SK-N-MC (cell line): ENCODE measurements at regions not wholly inside any gene's neighbourhood (a gene's known extent, or its start where the extent isn't known, plus 50 kb on each side); places are given as distances from the start of the nearest gene placed in this dataset.
A peak's percentile ranks its signal among the peaks of the same experiment; 100 is the strongest.

Source experiments
- DNase-seq: peaks from one replicate; pipeline ENCODE4 v3.0.0-alpha.2; 2011; ENCODE audit warnings: low read depth, low spot score
- H3K27ac ChIP-seq: fragments of 200-600 bp; sonication (generic); 2 replicates; pipeline ENCODE4 v1.5.1; 2016; ENCODE audit warnings: mixed run types
- H3K36me3 ChIP-seq: fragments of 200-600 bp; sonication (generic); 2 replicates; pipeline ENCODE4 v1.6.1; 2017; ENCODE audit warnings: antibody characterized with exemption, low read length, mixed read lengths; ENCODE audit not compliant: insufficient read depth
- H3K4me3 ChIP-seq: fragments of 200-600 bp; sonication (generic); 2 replicates; pipeline ENCODE4 v1.5.1; 2016
- H3K9ac ChIP-seq: fragments of 200-600 bp; sonication (generic); 2 replicates; pipeline ENCODE4 v1.8.0; 2017; ENCODE audit warnings: mixed run types, mixed read lengths; ENCODE audit not compliant: insufficient read length
- H3K9me3 ChIP-seq: fragments of 200-600 bp; sonication (generic); 2 replicates; pipeline ENCODE4 v1.6.1; 2017; ENCODE audit warnings: low read depth, mild to moderate bottlenecking, antibody characterized with exemption, low read length, moderate library complexity, mixed read lengths
- EZH2 ChIP-seq: fragments of 200-600 bp; sonication (generic); IDR thresholded peaks from one replicate; pipeline ENCODE4 v1.6.1; 2017; ENCODE audit warnings: antibody characterized with exemption
- FOXP2 ChIP-seq: optimal IDR thresholded peaks from 2 replicates; pipeline ENCODE3; 2011; ENCODE audit warnings: mild to moderate bottlenecking, moderate library complexity; ENCODE audit not compliant: insufficient read depth; ENCODE audit errors: extremely low read length, control extremely low read depth
- POLR2AphosphoS5 ChIP-seq: IDR thresholded peaks from 2 replicates; pipeline ENCODE4 v1.6.1; 2012; ENCODE audit warnings: mild to moderate bottlenecking, low read depth, low read length, borderline replicate concordance

DNA sequence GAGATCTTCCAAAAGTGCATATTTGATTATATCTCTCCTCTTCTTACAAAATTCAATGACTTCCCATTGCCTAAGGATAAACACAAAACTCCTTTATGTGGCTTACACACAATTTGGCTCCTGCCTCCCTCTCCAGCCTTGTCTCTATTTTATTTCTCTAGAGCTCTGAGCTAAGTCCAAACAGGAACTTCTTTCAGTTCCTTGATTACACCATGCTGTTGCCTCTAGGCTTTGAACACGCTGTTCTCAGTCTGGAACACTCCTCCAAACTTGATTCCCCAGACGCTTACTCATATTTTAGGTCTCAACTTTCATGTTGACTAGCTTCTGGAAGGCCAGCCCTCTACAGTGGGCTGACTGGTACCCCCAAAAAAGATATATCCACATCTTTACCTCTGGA, 258.5 kb downstream of the COG6 start:
- 0 out of 2 replicates have a peak overlapping the region, but pooled peaks have one; percentile 27 for H3K27ac ChIP-seq
- TF ChIP-seq POLR2AphosphoS5 (no peak), EZH2 (no peak), FOXP2 (no peak)
- H3K9me3 ChIP-seq: no peaks in the 10 kb centered on the region
- no peaks in the 10 kb centered on the region for H3K36me3 ChIP-seq
- no peak for DNase-seq
- no peak overlapping the region for H3K4me3 ChIP-seq
- H3K9ac ChIP-seq: no peak overlapping the region

DNA sequence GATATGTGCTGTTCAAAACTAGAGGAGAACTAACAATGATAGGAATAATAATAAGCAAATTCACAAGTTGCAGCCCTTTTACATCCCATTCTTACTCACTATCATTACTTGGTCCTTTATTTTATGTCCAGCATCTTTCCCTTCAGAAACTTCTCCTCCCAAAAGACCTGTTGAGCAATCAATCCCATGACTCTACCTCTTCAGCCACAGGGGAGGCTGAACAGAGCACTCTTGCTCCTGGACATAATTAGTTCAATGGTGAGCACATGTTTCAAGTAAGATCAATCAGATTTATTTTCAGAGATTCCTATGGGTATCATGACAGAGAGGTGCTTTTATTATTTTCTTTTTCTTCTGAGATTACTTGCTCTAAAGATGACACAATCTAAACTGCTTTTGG, 260.0 kb downstream of the COG6 start:
- no peak overlapping the region for H3K4me3 ChIP-seq
- TF ChIP-seq EZH2: no peak
- TF ChIP-seq FOXP2: no peak
- no peak for TF ChIP-seq POLR2AphosphoS5
- no peaks in the 10 kb centered on the region for H3K9me3 ChIP-seq
- H3K9ac ChIP-seq: no peak overlapping the region
- DNase-seq: no peak
- no peaks in the 10 kb centered on the region for H3K36me3 ChIP-seq
- no peak overlapping the region for H3K27ac ChIP-seq

DNA sequence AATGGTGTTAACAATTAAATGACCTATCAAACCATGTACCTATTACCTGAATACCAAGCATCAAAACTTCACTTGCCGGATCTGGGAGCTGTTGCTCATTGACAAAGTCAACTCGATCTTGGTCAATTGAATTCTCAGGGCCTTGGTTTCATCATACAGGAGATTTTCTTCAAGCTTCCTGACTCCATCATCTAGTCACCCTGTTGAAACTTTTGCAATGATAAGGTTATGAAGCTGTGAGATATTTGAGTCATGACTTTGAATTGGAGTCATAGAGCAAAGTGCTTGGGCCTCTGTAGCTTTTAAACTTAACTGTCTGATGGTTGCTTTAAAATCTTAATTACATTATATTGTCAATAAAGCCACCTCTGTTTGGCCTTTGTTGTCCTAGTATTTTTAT, 260.9 kb downstream of the COG6 start:
- no peak for DNase-seq
- TF ChIP-seq EZH2: no peak
- no peak for TF ChIP-seq FOXP2
- TF ChIP-seq POLR2AphosphoS5: no peak
- no peak overlapping the region for H3K9ac ChIP-seq
- H3K36me3 ChIP-seq: no peaks in the 10 kb centered on the region
- H3K9me3 ChIP-seq: no peaks in the 10 kb centered on the region
- H3K27ac ChIP-seq: no peak overlapping the region
- no peak overlapping the region for H3K4me3 ChIP-seq

DNA sequence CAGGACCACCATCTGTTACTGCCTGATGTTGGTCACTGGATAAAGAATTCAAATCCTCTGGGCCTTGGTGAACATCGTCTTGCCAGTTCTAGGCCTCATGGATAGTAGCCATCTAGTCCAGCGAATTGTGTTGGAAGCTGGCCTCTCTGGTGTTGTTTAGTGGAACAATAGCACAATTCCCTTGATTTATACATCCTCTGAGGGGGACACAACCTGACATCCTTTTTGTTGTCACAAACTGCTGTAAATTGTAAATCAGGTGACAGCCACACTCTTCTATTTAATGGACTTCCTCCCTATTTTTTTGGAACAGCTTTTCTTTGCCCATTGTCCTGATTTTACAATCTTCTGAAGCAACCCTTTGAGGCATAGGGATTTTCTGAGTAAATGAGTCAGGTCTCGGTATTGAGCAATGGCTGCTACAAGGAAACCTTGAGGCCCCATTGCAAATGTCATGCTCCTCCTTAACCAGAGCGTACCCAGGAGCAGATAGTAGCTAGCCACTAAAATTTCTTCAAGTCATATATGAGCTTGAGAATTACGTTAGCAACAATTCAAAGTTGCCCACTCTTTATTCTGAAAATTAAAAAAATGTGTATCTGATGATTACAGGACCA, 263.3 kb downstream of the COG6 start:
- H3K9me3 ChIP-seq: no peaks in the 10 kb centered on the region
- no peak for DNase-seq
- TF ChIP-seq EZH2 (no peak), POLR2AphosphoS5 (no peak), FOXP2 (no peak)
- H3K36me3 ChIP-seq: no peaks in the 10 kb centered on the region
- H3K4me3 ChIP-seq: no peak overlapping the region
- H3K27ac ChIP-seq: no peak overlapping the region
- no peak overlapping the region for H3K9ac ChIP-seq

DNA sequence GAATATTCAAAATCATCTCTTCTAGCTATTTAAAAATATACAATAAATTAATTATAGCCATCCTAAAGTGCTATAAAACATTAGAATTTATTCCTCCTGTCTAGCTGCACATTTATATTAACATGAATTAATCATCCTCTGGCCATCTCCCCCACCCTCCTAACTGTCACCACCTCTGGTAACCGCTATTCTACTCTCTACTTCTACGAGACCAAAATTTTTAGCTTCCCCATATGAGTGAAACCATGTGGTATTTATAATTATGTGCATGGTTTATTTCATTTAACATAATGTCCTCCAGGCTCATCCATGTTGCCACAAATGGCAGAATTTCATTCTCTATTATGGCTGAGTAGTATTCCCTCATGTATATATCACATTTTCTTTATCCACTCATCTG, 265.2 kb downstream of the COG6 start:
- DNase-seq: no peak
- Histone ChIP-seq H3K9me3 (no peaks in the 10 kb centered on the region), H3K27ac (no peak overlapping the region), H3K36me3 (no peaks in the 10 kb centered on the region), H3K4me3 (no peak overlapping the region), H3K9ac (no peak overlapping the region)
- no peak for TF ChIP-seq FOXP2
- TF ChIP-seq POLR2AphosphoS5: no peak
- TF ChIP-seq EZH2: no peak

DNA sequence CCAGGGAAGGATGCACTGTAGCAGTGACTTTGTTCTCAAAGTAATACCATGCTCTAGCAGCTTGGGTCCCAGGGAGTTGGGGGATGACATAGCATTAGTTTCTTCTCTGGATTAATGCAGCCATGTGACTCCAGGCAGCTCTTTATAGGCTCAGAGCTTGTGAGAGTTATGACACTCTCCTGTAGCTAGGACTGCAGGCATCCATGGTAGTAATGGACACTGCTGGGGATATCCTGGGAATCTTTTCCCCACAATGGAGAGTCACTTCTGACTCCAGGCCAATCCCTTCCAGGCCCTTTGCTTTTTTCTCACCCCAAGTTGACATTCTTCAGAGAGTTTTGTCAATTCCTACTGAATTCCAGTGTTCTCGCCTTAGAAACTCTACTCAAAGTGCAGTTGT, 270.9 kb downstream of the COG6 start:
- DNase-seq: no peak
- H3K9me3 ChIP-seq: no peaks in the 10 kb centered on the region
- H3K36me3 ChIP-seq: no peaks in the 10 kb centered on the region
- TF ChIP-seq FOXP2 (no peak), EZH2 (no peak), POLR2AphosphoS5 (no peak)
- no peak overlapping the region for H3K9ac ChIP-seq
- no peak overlapping the region for H3K4me3 ChIP-seq
- no peak overlapping the region for H3K27ac ChIP-seq

DNA sequence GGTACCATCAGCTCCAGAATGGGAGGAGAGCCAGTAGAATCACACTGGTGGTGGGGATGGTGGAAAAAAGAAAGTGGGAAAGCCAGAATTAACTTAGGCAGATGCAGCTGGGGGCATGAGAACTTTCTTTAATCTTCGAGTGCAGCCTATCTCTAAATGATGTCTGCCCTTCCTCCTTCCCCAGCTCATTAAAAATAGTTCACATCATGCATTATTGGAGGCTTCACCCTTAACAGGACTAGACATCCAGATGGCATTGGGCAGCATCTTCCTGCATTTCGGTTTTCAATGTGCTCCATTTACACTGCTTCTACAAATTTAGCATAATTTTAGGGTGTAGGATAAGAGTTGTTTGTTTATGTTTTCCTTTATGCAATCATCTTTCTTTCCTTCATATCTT, 272.8 kb downstream of the COG6 start:
- DNase-seq: no peak

DNA sequence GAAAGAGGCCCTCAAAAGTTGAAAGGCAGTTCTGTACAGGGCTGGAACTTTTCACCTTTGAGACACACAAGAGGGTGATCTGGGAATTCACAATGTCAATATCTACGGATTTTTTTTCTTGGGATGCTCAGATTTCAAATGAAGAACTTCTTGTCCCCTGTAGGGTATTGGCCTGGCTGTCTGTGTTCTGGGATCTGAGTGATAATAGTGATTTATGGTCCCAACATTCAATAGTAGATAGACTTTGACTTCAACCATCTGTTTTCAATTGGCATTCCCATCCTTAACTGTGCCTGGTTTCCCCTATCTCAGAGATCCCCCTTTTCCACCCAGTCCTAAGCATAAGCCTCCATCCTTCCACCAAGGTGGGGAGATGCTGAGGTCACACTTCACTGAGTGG, 274.1 kb downstream of the COG6 start:
- Histone ChIP-seq H3K4me3 (no peak overlapping the region), H3K36me3 (no peaks in the 10 kb centered on the region), H3K9me3 (no peaks in the 10 kb centered on the region), H3K27ac (no peak overlapping the region), H3K9ac (no peak overlapping the region)
- no peak for TF ChIP-seq POLR2AphosphoS5
- TF ChIP-seq EZH2: no peak
- TF ChIP-seq FOXP2: no peak
- DNase-seq: no peak

More for the DNA sequence above, 272.8 kb downstream of the COG6 start:
- TF ChIP-seq FOXP2: no peak
- no peak for TF ChIP-seq EZH2
- Histone ChIP-seq H3K9me3 (no peaks in the 10 kb centered on the region), H3K9ac (no peak overlapping the region), H3K4me3 (no peak overlapping the region), H3K36me3 (no peaks in the 10 kb centered on the region), H3K27ac (no peak overlapping the region)

DNA sequence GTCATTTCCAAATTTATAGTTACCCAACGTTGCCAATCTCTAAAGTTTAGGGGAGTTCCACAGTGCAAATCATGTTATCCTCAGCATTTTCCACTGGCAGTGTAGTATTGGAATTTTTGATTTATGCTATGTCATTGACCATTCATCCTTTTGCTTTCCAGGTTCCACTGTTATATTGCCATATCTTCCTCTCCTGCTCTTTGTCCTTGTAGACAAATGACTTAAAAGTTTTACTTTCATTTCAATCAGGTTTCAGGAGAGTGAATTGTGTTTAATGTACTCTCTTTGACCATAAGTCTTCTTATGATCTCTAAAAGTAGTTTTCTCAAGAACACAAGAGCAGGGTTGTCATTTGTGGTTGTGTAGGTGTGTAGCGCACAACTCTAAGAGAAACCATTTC, 274.6 kb downstream of the COG6 start:
- TF ChIP-seq FOXP2: no peak
- no peak for TF ChIP-seq EZH2
- no peak for TF ChIP-seq POLR2AphosphoS5
- Histone ChIP-seq H3K9ac (no peak overlapping the region), H3K4me3 (no peak overlapping the region), H3K9me3 (no peaks in the 10 kb centered on the region), H3K27ac (no peak overlapping the region), H3K36me3 (no peaks in the 10 kb centered on the region)
- DNase-seq: no peak
